ENCODE measurements at regions not wholly inside any gene's neighbourhood (a gene's known extent, or its start where the extent isn't known, plus 50 kb on each side); places are given as distances from the start of the nearest gene placed in this dataset.

- no peak for DNase-seq (ENCODE audit: low read depth)
- H3K4me3 ChIP-seq (ENCODE audit: control insufficient read depth, low read depth, low read length), result no peak overlapping the region
- no peak for TF ChIP-seq CTCF (conservative IDR thresholded peaks at IDR 0.05; ENCODE audit: control insufficient read depth, insufficient read depth, low read depth, low read length)
Observed at GRCh38 chr5:174198541-174198940, 153.0 kb downstream of the NSG2 start.

GRCh38 chr5:174202996-174203395, 157.5 kb downstream of the NSG2 start:
- DNase-seq (ENCODE audit: low read depth), result no peak
- H3K4me3 ChIP-seq (ENCODE audit: control insufficient read depth, low read depth, low read length), result no peak overlapping the region
- no peak for TF ChIP-seq CTCF (conservative IDR thresholded peaks at IDR 0.05; ENCODE audit: control insufficient read depth, insufficient read depth, low read depth, low read length)

- no peak for TF ChIP-seq CTCF (conservative IDR thresholded peaks at IDR 0.05; ENCODE audit: control insufficient read depth, insufficient read depth, low read depth, low read length)
- H3K4me3 ChIP-seq (ENCODE audit: control insufficient read depth, low read depth, low read length), result no peak overlapping the region
- DNase-seq (ENCODE audit: low read depth), result no peak
Observed at GRCh38 chr5:174204535-174205313, 159.2 kb downstream of the NSG2 start.

GRCh38 chr5:174205939-174206338, 160.4 kb downstream of the NSG2 start:
- no peak overlapping the region for H3K4me3 ChIP-seq (ENCODE audit: control insufficient read depth, low read depth, low read length)
- no peak for DNase-seq (ENCODE audit: low read depth)
- TF ChIP-seq CTCF (conservative IDR thresholded peaks at IDR 0.05; ENCODE audit: control insufficient read depth, insufficient read depth, low read depth, low read length), result no peak

GRCh38 chr5:174210596-174211276, 165.2 kb downstream of the NSG2 start:
- TF ChIP-seq CTCF (conservative IDR thresholded peaks at IDR 0.05; ENCODE audit: control insufficient read depth, insufficient read depth, low read depth, low read length), result no peak
- no peak overlapping the region for H3K4me3 ChIP-seq (ENCODE audit: control insufficient read depth, low read depth, low read length)
- DNase-seq (ENCODE audit: low read depth), result no peak

- DNase-seq (ENCODE audit: low read depth), result no peak
- TF ChIP-seq CTCF (conservative IDR thresholded peaks at IDR 0.05; ENCODE audit: control insufficient read depth, insufficient read depth, low read depth, low read length), result no peak
- H3K4me3 ChIP-seq (ENCODE audit: control insufficient read depth, low read depth, low read length), result no peak overlapping the region
Observed at GRCh38 chr5:174211277-174211626, 165.7 kb downstream of the NSG2 start.

All from fibroblast of mammary gland (primary cell).